ENCODE measurements at regions not wholly inside any gene's neighbourhood (a gene's known extent, or its start where the extent isn't known, plus 50 kb on each side); places are given as distances from the start of the nearest gene placed in this dataset.

DNA sequence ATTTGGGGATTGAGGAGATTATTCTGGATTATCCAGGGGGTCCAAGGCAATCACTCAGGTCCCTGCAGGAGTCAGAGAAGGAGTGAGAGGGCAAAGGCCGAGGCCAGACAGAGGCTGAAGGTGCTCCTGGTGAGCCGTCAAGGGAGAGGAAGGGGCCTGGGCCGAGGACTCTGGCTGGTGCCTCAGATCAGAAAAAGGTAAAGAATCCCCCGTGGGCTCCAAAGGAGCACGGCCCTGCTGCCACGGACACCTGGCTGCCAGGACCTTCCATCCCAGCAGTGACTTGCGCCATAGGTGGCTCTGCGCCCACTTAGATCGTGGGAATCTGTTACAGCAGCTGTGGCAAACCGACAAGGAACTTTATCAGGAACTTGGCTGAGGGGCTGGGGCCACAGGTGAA is 374.8 kb upstream of the MYT1L start:
- TF ChIP-seq POLR2A (IDR thresholded peaks at IDR 0.05) (no peak), CTCF (IDR thresholded peaks at IDR 0.05) (no peak), EP300 (IDR thresholded peaks at IDR 0.05) (no peak)

Measured in sigmoid colon (tissue), 4 donors.